Loucy (cell line): ENCODE measurements at regions not wholly inside any gene's neighbourhood (a gene's known extent, or its start where the extent isn't known, plus 50 kb on each side); places are given as distances from the start of the nearest gene placed in this dataset.
"Not testable (repeated sequence)": the region's sequence is repeated elsewhere in the genome, so short reads cannot be mapped to it uniquely, and the experiment has no call there.

Experiments
- H2AFZ ChIP-seq: fragments of 200-600 bp; sonication (generic); 2 replicates; pipeline ENCODE4 v1.6.0; 2016; ENCODE audit warnings: antibody characterized with exemption, mild to moderate bottlenecking, low read length, moderate library complexity
- H3F3A ChIP-seq: fragments of 200-600 bp; 2 replicates; pipeline ENCODE4 v1.6.0; 2016; ENCODE audit warnings: antibody characterized with exemption, low read depth, mild to moderate bottlenecking
- H3K27me3 ChIP-seq: fragments of 200-600 bp; sonication (generic); 2 replicates; pipeline ENCODE4 v1.6.1; 2014; ENCODE audit warnings: low read length, mild to moderate bottlenecking; ENCODE audit not compliant: insufficient read depth, poor library complexity, severe bottlenecking
- H3K36me3 ChIP-seq: fragments of 200-600 bp; sonication (generic); 2 replicates; pipeline ENCODE4 v1.6.1; 2016; ENCODE audit warnings: low read length; ENCODE audit not compliant: insufficient read depth
- H3K4me1 ChIP-seq: fragments of 200-600 bp; sonication (generic); 2 replicates; pipeline ENCODE4 v1.5.1; 2014; ENCODE audit warnings: low read length, mild to moderate bottlenecking; ENCODE audit not compliant: insufficient read depth, poor library complexity, severe bottlenecking
- H3K4me2 ChIP-seq: fragments of 200-600 bp; sonication (generic); 2 replicates; pipeline ENCODE4 v1.6.0; 2014; ENCODE audit warnings: antibody characterized with exemption, low read length, low read depth, mild to moderate bottlenecking; ENCODE audit not compliant: poor library complexity, severe bottlenecking
- H3K4me3 ChIP-seq: fragments of 200-600 bp; sonication (generic); 2 replicates; pipeline ENCODE4 v1.5.1; 2014; ENCODE audit warnings: low read length, mild to moderate bottlenecking, mixed read lengths; ENCODE audit not compliant: poor library complexity, severe bottlenecking
- H3K79me2 ChIP-seq: fragments of 200-600 bp; sonication (generic); 2 replicates; pipeline ENCODE4 v1.6.1; 2014; ENCODE audit warnings: low read length; ENCODE audit not compliant: insufficient read depth
- H3K9ac ChIP-seq: fragments of 200-600 bp; sonication (generic); 2 replicates; pipeline ENCODE4 v1.6.0; 2014; ENCODE audit warnings: mild to moderate bottlenecking, low read depth, low read length, moderate library complexity; ENCODE audit not compliant: poor library complexity, severe bottlenecking
- H3K9me2 ChIP-seq: fragments of 200-600 bp; sonication (generic); replicated peaks from 2 replicates; pipeline ENCODE4 v1.6.1; 2016; ENCODE audit warnings: low read depth, low read length, mixed read lengths
- H3K9me3 ChIP-seq: fragments of 200-600 bp; sonication (generic); 2 replicates; pipeline ENCODE4 v1.6.1; 2014; ENCODE audit warnings: mild to moderate bottlenecking, antibody characterized with exemption, low read length, low read depth; ENCODE audit not compliant: insufficient read depth
- H4K20me1 ChIP-seq: fragments of 200-600 bp; sonication (generic); 2 replicates; pipeline ENCODE4 v1.6.0; 2014; ENCODE audit warnings: antibody characterized with exemption, low read length, mild to moderate bottlenecking; ENCODE audit not compliant: insufficient read depth, poor library complexity, severe bottlenecking
- EZH2phosphoT487 ChIP-seq: fragments of 200-600 bp; IDR thresholded peaks from 2 replicates; pipeline ENCODE4 v1.6.1; 2018; ENCODE audit warnings: antibody characterized with exemption, mild to moderate bottlenecking, moderate library complexity, borderline replicate concordance
- TF ChIP-seq, protein P1 (sequence below): fragments of 200-600 bp; sonication (generic); conservative IDR thresholded peaks from 2 replicates; pipeline ENCODE4 v1.5.1; 2014; ENCODE audit warnings: mild to moderate bottlenecking, antibody characterized with exemption, low read length

DNA sequence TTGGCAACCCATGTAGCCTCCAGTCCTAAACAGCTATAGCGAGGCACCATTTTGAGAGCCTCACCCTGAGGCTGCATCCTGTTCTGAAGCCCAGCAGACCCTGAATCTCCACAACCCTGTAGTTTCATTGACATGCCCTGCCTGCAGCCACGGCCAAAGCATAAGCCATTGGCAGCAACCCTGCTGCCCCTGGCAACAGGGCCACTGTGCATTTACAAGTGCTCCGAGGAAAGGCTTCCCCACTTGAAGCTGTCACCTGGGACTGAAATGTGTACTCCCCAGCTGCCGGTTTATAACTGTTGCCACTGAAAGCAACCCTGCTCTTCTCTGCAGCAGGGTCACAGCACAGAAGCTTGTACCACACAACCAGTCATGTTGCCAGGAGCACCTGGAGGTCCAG is 124.2 kb upstream of the OLFM3 start:
- Histone ChIP-seq H3K9me2 (0 out of 2 replicates have a peak, but pooled peaks cover 4% of the 10 kb centered on the region), H4K20me1 (no peaks in the 10 kb centered on the region), H3K79me2 (no peaks in the 10 kb centered on the region), H3K4me3 (no peak overlapping the region), H3K4me1 (no peaks in the 10 kb centered on the region), H3K27me3 (no peaks in the 10 kb centered on the region), H3K9ac (no peak overlapping the region), H3K4me2 (no peak overlapping the region), H3K9me3 (no peaks in the 10 kb centered on the region), H3K36me3 (no peaks in the 10 kb centered on the region), H2AFZ (no peak overlapping the region), H3F3A (no peaks in the 10 kb centered on the region)
- TF ChIP-seq, protein P1, sequence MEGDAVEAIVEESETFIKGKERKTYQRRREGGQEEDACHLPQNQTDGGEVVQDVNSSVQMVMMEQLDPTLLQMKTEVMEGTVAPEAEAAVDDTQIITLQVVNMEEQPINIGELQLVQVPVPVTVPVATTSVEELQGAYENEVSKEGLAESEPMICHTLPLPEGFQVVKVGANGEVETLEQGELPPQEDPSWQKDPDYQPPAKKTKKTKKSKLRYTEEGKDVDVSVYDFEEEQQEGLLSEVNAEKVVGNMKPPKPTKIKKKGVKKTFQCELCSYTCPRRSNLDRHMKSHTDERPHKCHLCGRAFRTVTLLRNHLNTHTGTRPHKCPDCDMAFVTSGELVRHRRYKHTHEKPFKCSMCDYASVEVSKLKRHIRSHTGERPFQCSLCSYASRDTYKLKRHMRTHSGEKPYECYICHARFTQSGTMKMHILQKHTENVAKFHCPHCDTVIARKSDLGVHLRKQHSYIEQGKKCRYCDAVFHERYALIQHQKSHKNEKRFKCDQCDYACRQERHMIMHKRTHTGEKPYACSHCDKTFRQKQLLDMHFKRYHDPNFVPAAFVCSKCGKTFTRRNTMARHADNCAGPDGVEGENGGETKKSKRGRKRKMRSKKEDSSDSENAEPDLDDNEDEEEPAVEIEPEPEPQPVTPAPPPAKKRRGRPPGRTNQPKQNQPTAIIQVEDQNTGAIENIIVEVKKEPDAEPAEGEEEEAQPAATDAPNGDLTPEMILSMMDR = no peak
- no peak for TF ChIP-seq EZH2phosphoT487

DNA sequence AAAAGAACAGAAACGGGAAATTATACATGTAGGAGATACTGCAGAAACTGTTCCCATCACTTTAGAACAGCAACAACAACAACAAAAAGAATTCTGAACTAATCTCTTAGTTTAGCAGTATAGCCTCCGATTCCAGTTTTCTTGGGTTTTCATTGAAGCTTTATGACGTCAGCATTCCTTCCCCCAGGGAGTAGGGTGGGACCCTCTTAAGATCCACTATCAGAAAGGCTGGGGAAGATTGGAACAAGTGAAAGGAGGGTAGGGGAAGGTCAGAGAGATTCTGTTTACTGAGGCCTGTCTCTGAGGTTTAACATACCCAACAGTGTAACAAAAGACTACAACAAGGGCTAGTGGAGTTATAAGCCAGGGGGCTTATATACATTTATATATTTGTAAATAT is 121.4 kb upstream of the OLFM3 start:
- H3K9ac ChIP-seq = no peak overlapping the region
- no peaks in the 10 kb centered on the region for H3K9me2 ChIP-seq
- H3K9me3 ChIP-seq = no peaks in the 10 kb centered on the region
- no peaks in the 10 kb centered on the region for H3K27me3 ChIP-seq
- no peaks in the 10 kb centered on the region for H3K4me1 ChIP-seq
- H3K4me3 ChIP-seq = no peak overlapping the region
- H3K36me3 ChIP-seq = no peaks in the 10 kb centered on the region
- H4K20me1 ChIP-seq = no peaks in the 10 kb centered on the region
- TF ChIP-seq EZH2phosphoT487 = no peak
- TF ChIP-seq, protein P1 = no peak
- H3F3A ChIP-seq = no peaks in the 10 kb centered on the region
- no peak overlapping the region for H3K4me2 ChIP-seq
- no peak overlapping the region for H2AFZ ChIP-seq
- H3K79me2 ChIP-seq = no peaks in the 10 kb centered on the region

DNA sequence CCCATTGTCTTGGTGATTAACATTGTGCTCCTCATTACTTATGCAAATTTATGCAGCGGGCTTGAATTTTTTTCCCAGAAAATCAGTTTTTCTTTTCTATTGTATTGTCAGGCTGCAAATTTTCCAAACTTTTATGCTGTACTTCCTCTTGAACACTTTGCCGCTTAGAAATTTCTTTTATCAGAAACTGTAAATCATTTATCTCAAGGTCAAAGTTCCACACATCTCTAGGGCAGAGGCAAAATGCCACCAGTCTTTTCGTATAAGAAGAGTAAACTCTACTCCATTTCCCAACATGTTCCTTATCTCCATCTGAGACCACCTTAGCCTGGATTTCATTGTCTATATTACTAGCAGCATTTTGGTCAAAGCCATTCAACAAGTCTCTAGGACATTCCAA is 113.9 kb upstream of the OLFM3 start:
- no peaks in the 10 kb centered on the region for H3K9me2 ChIP-seq
- no peaks in the 10 kb centered on the region for H3K9me3 ChIP-seq
- no peaks in the 10 kb centered on the region for H3K79me2 ChIP-seq
- no peaks in the 10 kb centered on the region for H3K4me1 ChIP-seq
- no peak for TF ChIP-seq EZH2phosphoT487
- TF ChIP-seq, protein P1 = no peak
- no peak overlapping the region for H3K4me3 ChIP-seq
- no peaks in the 10 kb centered on the region for H3K36me3 ChIP-seq
- H4K20me1 ChIP-seq = no peaks in the 10 kb centered on the region
- H3K4me2 ChIP-seq = no peak overlapping the region
- no peak overlapping the region for H2AFZ ChIP-seq
- H3K9ac ChIP-seq = no peak overlapping the region
- H3K27me3 ChIP-seq = no peaks in the 10 kb centered on the region
- H3F3A ChIP-seq = no peaks in the 10 kb centered on the region

DNA sequence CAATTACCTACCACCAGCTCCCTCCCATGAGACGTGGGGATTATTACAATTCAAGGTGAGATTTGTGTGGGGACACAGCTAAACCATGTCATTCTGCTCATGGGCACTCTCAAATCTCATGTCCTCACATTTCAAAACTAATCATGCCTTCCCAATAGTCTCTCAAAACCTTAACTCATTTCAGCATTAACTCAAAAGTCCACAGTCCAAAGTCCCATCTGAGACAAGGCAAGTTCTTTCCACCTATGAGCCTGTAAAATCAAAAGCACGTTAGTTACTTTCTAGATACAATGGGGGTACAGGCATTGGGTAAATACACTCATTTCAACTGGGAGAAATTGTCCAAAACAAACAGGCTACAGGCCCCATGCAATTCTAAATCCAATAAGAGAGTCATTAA is 112.8 kb upstream of the OLFM3 start:
- not testable (repeated sequence) for H3K79me2 ChIP-seq, H4K20me1 ChIP-seq, H3K27me3 ChIP-seq, H3K9me3 ChIP-seq, H3K9me2 ChIP-seq, H3K4me3 ChIP-seq, H3K9ac ChIP-seq, H3K4me1 ChIP-seq, H3F3A ChIP-seq, H3K4me2 ChIP-seq, H3K36me3 ChIP-seq, H2AFZ ChIP-seq
